ENCODE measurements at regions not wholly inside any gene's neighbourhood (a gene's known extent, or its start where the extent isn't known, plus 50 kb on each side); places are given as distances from the start of the nearest gene placed in this dataset.

- DNase-seq (ENCODE audit: low spot score in 2 of 2) = no peak
- WGBS, 2 donors = 59 to 66% methylated on average over 2 of the region's 2 CpGs
- TF ChIP-seq POLR2A (IDR thresholded peaks at IDR 0.05) (no peak), CTCF (IDR thresholded peaks at IDR 0.05) (no peak)
- no peak overlapping the region for H3K4me3 ChIP-seq (ENCODE audit: low read depth, poor library complexity, severe bottlenecking)
- intact Hi-C loops (cut with DNase I; ENCODE audit: low total_unique reads) = no loop called here
These were observed 488.5 kb upstream of the BTBD3 start for GRCh38 chr20:11429168-11429567.

- no peak for DNase-seq (ENCODE audit: low spot score in 2 of 2)
- 69 to 70% methylated on average over 5 of the region's 5 CpGs for WGBS, 2 donors
- no peak overlapping the region for H3K4me3 ChIP-seq (ENCODE audit: low read depth, poor library complexity, severe bottlenecking)
- TF ChIP-seq POLR2A (IDR thresholded peaks at IDR 0.05) = no peak
- no peak for TF ChIP-seq CTCF (IDR thresholded peaks at IDR 0.05)
- intact Hi-C loops (cut with DNase I; ENCODE audit: low total_unique reads) = no loop called here
These were observed 487.7 kb upstream of the BTBD3 start for GRCh38 chr20:11429889-11430519.

- intact Hi-C loops (cut with DNase I; ENCODE audit: low total_unique reads) = no loop called here
- TF ChIP-seq CTCF (IDR thresholded peaks at IDR 0.05) (no peak), POLR2A (IDR thresholded peaks at IDR 0.05) (no peak)
- 85 to 92% methylated on average over 3 of the region's 3 CpGs for WGBS, 2 donors
- DNase-seq (ENCODE audit: low spot score in 2 of 2) = no peak
- no peak overlapping the region for H3K4me3 ChIP-seq (ENCODE audit: low read depth, poor library complexity, severe bottlenecking)
These were observed 487.0 kb upstream of the BTBD3 start for GRCh38 chr20:11430652-11431051.

- no peak for DNase-seq (ENCODE audit: low spot score in 2 of 2)
- no peak for TF ChIP-seq POLR2A (IDR thresholded peaks at IDR 0.05)
- TF ChIP-seq CTCF (IDR thresholded peaks at IDR 0.05) = no peak
- 91% methylated on average over 1 of the region's 1 CpG for WGBS, 2 donors
- intact Hi-C loops (cut with DNase I; ENCODE audit: low total_unique reads) = no loop called here
- no peak overlapping the region for H3K4me3 ChIP-seq (ENCODE audit: low read depth, poor library complexity, severe bottlenecking)
These were observed 486.1 kb upstream of the BTBD3 start for GRCh38 chr20:11431621-11432020.

- no peak overlapping the region for H3K4me3 ChIP-seq (ENCODE audit: low read depth, poor library complexity, severe bottlenecking)
- intact Hi-C loops (cut with DNase I; ENCODE audit: low total_unique reads) = no loop called here
- TF ChIP-seq POLR2A (IDR thresholded peaks at IDR 0.05) (no peak), CTCF (IDR thresholded peaks at IDR 0.05) (no peak)
- 32 to 44% methylated on average over 3 of the region's 3 CpGs for WGBS, 2 donors
- no peak for DNase-seq (ENCODE audit: low spot score in 2 of 2)
These were observed 485.3 kb upstream of the BTBD3 start for GRCh38 chr20:11432407-11432806.

All from lower leg skin (tissue), 4 donors.